ENCODE measurements at regions not wholly inside any gene's neighbourhood (a gene's known extent, or its start where the extent isn't known, plus 50 kb on each side); places are given as distances from the start of the nearest gene placed in this dataset.

GRCh38 chr18:39019989-39020388, 1454.4 kb upstream of the CELF4 start:
- no peak for TF ChIP-seq YY1 (IDR thresholded peaks at IDR 0.05; ENCODE audit: insufficient read depth, insufficient read length)
- no peak for TF ChIP-seq SUZ12 (IDR thresholded peaks at IDR 0.05; ENCODE audit: extremely low read depth, insufficient read depth, insufficient read length)

Measured in NT2/D1 (cell line).